ENCODE measurements at regions not wholly inside any gene's neighbourhood (a gene's known extent, or its start where the extent isn't known, plus 50 kb on each side); places are given as distances from the start of the nearest gene placed in this dataset.

DNA sequence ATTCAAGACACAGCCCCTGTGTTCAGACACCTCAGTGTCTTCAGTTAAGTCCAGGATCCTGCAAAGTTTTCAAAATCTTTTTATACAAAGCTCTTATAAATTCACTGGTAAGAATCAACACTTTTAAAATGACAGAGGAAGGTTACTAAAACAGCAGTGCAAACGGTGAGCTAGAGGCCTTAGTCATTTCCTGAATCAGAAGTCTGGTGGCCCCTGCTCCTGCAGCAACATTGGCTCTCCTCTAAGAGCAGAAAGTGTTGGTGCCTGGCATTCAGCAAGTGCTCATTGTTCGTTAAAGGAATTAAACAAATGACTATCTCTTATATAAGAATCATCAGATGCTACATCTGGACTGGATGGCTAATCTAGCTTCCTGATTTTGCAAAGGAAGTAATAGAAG is 282.9 kb downstream of the PTGER3 start:
- no peak overlapping the region for H2BK15ac ChIP-seq (ENCODE audit: low read length)
- H2BK120ac ChIP-seq (replicated peaks; ENCODE audit: low read depth, low read length) = no peak overlapping the region
- H3K9ac ChIP-seq (replicated peaks in 1 of 4; ENCODE audit: extremely low read depth in 1 of 4, low read depth in 3 of 4, low read length in 3 of 4) = no peak overlapping the region
- FAIRE-seq (no peak), DNase-seq (ENCODE audit: low read depth in 1 of 2, low spot score in 2 of 2) (no peak)
- H2BK5ac ChIP-seq (ENCODE audit: low read depth, low read length) = no peak overlapping the region
- no peaks in the 10 kb centered on the region; the same call in 1 of the 2 replicates for H3K23me2 ChIP-seq (ENCODE audit: low read depth, low read length)
- TF ChIP-seq CBX8 (IDR thresholded peaks at IDR 0.05; ENCODE audit: borderline replicate concordance, low read depth, low read length) = no peak
- TF ChIP-seq HDAC2 (IDR thresholded peaks at IDR 0.05; ENCODE audit: borderline replicate concordance in 1 of 2, low read depth in 2 of 2, low read length in 2 of 2) = no peak
- TF ChIP-seq CTBP2 (IDR thresholded peaks at IDR 0.05; ENCODE audit: borderline replicate concordance, insufficient read depth, insufficient read length, low read length) = no peak
- TF ChIP-seq BCL11A (IDR thresholded peaks at IDR 0.05; ENCODE audit: low read depth in 2 of 2, low read length in 2 of 2) = no peak
- TF ChIP-seq SIX5 (IDR thresholded peaks at IDR 0.05; ENCODE audit: low read depth, low read length) = no peak
- TF ChIP-seq POU5F1 (IDR thresholded peaks at IDR 0.05; ENCODE audit: low read depth, low read length) = no peak
- no peak for TF ChIP-seq SP4 (IDR thresholded peaks at IDR 0.05; ENCODE audit: low read length)
- TF ChIP-seq, protein P1, sequence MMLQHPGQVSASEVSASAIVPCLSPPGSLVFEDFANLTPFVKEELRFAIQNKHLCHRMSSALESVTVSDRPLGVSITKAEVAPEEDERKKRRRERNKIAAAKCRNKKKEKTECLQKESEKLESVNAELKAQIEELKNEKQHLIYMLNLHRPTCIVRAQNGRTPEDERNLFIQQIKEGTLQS (IDR thresholded peaks at IDR 0.05; ENCODE audit: insufficient read depth, low read depth, low read length) = no peak
- TF ChIP-seq RFX5 (IDR thresholded peaks at IDR 0.05; ENCODE audit: borderline replicate concordance, low read depth, low read length) = no peak
- no peak for TF ChIP-seq YY1 (IDR thresholded peaks at IDR 0.05; ENCODE audit: low read depth, low read length)
- no peak for TF ChIP-seq SP1 (IDR thresholded peaks at IDR 0.05; ENCODE audit: low read depth, low read length)
- no peak for TF ChIP-seq PHF8 (conservative IDR thresholded peaks at IDR 0.05; ENCODE audit: low read depth, low read length)
- WGBS, 2 experiments (ENCODE audit: extremely low coverage in 1 of 2, insufficient coverage in 1 of 2, insufficient read length in 1 of 2, insufficient replicate concordance in 2 of 2, low coverage in 1 of 2, low lambda C conversion rate in 2 of 2, missing lambda C conversion rate in 1 of 2) = 90% methylated on average over 2 of the region's 2 CpGs; no CpG with 5 or more reads in 1 of the 2 experiments
- no peaks in the 10 kb centered on the region for H3K79me1 ChIP-seq (ENCODE audit: low read depth, low read length)
- no peak overlapping the region for H3K14ac ChIP-seq (ENCODE audit: insufficient read length)
- H4K20me1 ChIP-seq (replicated peaks in 1 of 2; ENCODE audit: control insufficient read depth in 1 of 2, insufficient read depth in 2 of 2, low read length in 2 of 2) = no peaks in the 10 kb centered on the region
- no peak overlapping the region for H3K4me3 ChIP-seq (ENCODE audit: extremely low read depth in 1 of 4, insufficient read depth in 2 of 4, low read depth in 3 of 4, low read length in 4 of 4)
- H3K18ac ChIP-seq (ENCODE audit: extremely low read depth, low read length) = no peak overlapping the region
- no peak overlapping the region for H2BK20ac ChIP-seq (ENCODE audit: low read length)
- H3K27me3 ChIP-seq (replicated peaks in 1 of 4; ENCODE audit: control insufficient read depth in 3 of 4, extremely low read depth in 1 of 4, insufficient read depth in 3 of 4, low read length in 3 of 4) = no peaks in the 10 kb centered on the region
- H4K91ac ChIP-seq (replicated peaks; ENCODE audit: insufficient read length, low read length) = no peak overlapping the region
- CTCF ChIA-PET (ENCODE audit: partially characterized antibody) = interaction anchor here (0.8 to 1.4 kb wide), 5 partner anchors 8 to 234 kb away, joined by 3 to 4 read pairs (median 3); no protein-coding TSS in a partner anchor
- H2AFZ ChIP-seq (ENCODE audit: low read length) = no peak overlapping the region
- no peaks in the 10 kb centered on the region for H3K9me3 ChIP-seq (ENCODE audit: insufficient read depth in 2 of 2, low read depth in 1 of 2, low read length in 1 of 2)
- H3K27ac ChIP-seq (ENCODE audit: low read depth, low read length) = no peak overlapping the region
- H3K23ac ChIP-seq (ENCODE audit: insufficient read length) = no peak overlapping the region
- H2AK5ac ChIP-seq (ENCODE audit: low read depth, low read length) = no peak overlapping the region
- no peak overlapping the region for H3K56ac ChIP-seq (replicated peaks; ENCODE audit: insufficient read length, low read depth, low read length)
- H3K36me3 ChIP-seq (ENCODE audit: control insufficient read depth in 2 of 4, insufficient read depth in 4 of 4, low read length in 3 of 4) = no peaks in the 10 kb centered on the region
- H3K4me1 ChIP-seq (replicated peaks in 1 of 4; ENCODE audit: control insufficient read depth in 3 of 4, insufficient read depth in 4 of 4, low read length in 3 of 4) = no peaks in the 10 kb centered on the region
- no peak overlapping the region for H2BK12ac ChIP-seq (ENCODE audit: low read depth, low read length)
- POLR2A ChIA-PET (ENCODE audit: partially characterized antibody) = no interaction called here
- H3K4ac ChIP-seq (replicated peaks; ENCODE audit: insufficient read length, low read depth, low read length) = no peak overlapping the region
- no peak overlapping the region for H3K4me2 ChIP-seq (ENCODE audit: insufficient read depth in 1 of 2, low read depth in 2 of 2, low read length in 2 of 2)
- no peaks in the 10 kb centered on the region for H3K79me2 ChIP-seq (ENCODE audit: control insufficient read depth in 1 of 2, insufficient read depth in 2 of 2, low read length in 2 of 2)
- H4K8ac ChIP-seq (ENCODE audit: extremely low read depth, insufficient read depth, low read length) = no peak overlapping the region
- H4K5ac ChIP-seq (ENCODE audit: insufficient read length, low read depth, low read length) = no peak overlapping the region
